Heart right ventricle (tissue), 16 donors: ENCODE measurements at regions not wholly inside any gene's neighbourhood (a gene's known extent, or its start where the extent isn't known, plus 50 kb on each side); places are given as distances from the start of the nearest gene placed in this dataset.

Experiments used
- ATAC-seq, 8 donors: fragments of 200-7000 bp; cut with Tn5 transposase; one replicate each; pipeline ENCODE4 v1.9.1; 2020; ENCODE audit warnings: mild to moderate bottlenecking in 8 of 8, moderate library complexity in 8 of 8, moderate number of reproducible peaks in 1 of 8
- DNase-seq, 2 donors: peaks; one replicate each; pipeline ENCODE4 v3.0.0-alpha.2; 2020
- H3K27ac ChIP-seq, 10 donors: fragments of 200-600 bp; sonication (generic) in 2 of 10; one replicate each; pipeline versions ENCODE4 v1.5.0 to v1.8.0; 2020 to 2022; ENCODE audit warnings: mild to moderate bottlenecking in 3 of 10
- H3K27me3 ChIP-seq, 7 donors: fragments of 200-600 bp; one replicate each; pipeline ENCODE4 v1.8.0; 2021 to 2022; ENCODE audit warnings: mild to moderate bottlenecking in 2 of 7
- H3K36me3 ChIP-seq, 9 donors: fragments of 200-600 bp; sonication (generic) in 1 of 9; one replicate each; pipeline versions ENCODE4 v1.5.0 to v1.8.0; 2020 to 2022; ENCODE audit warnings: mild to moderate bottlenecking in 2 of 9
- H3K4me1 ChIP-seq, 9 donors: fragments of 200-600 bp; sonication (generic) in 1 of 9; one replicate each; pipeline versions ENCODE4 v1.5.0 to v1.8.0; 2020 to 2022; ENCODE audit warnings: mild to moderate bottlenecking in 4 of 9
- H3K4me3 ChIP-seq, 10 donors: fragments of 200-600 bp; sonication (generic) in 2 of 10; one replicate each; pipeline versions ENCODE4 v1.5.0 to v1.8.0; 2020 to 2022; ENCODE audit warnings: mild to moderate bottlenecking in 7 of 10, moderate library complexity in 2 of 10
- H3K9me3 ChIP-seq, 11 donors: fragments of 200-600 bp in 10 of 11; sonication (generic) in 2 of 11; one replicate each; pipeline versions ENCODE4 v1.5.0 to v1.8.0; 2013 to 2022; ENCODE audit warnings: mild to moderate bottlenecking in 2 of 11, control low read depth in 1 of 11, moderate library complexity in 1 of 11
- CTCF ChIP-seq, 9 donors: fragments of 200-600 bp; sonication (generic) in 2 of 9; IDR thresholded peaks; one replicate each; pipeline versions ENCODE4 v1.5.0 to v1.8.0; 2021 to 2022; ENCODE audit warnings: antibody characterized with exemption in 9 of 9, mild to moderate bottlenecking in 5 of 9, moderate library complexity in 1 of 9
- WGBS, 2 donors: extraction: QIAGEN DNeasy Blood & Tissue Kit; methylation state at CpG; one replicate each; pipeline ENCODE4 v1.1.7; 2013; ENCODE audit warnings: inconsistent platforms in 1 of 2; 5-methylcytosine and 5-hydroxymethylcytosine counted together
- intact Hi-C, 10 donors: fragments of 100-400 bp; cut with DNase I; formaldehyde crosslinking; loops; one replicate each; pipeline versions ENCODE4 v1.11.1 to v1.14.2; 2022
- donor health status: Arrhythmogenic right ventricular cardiomyopathy.
- donor health status: ischemic (EF 13 %, LVEDD 7.1; RV severe dilation, severe dysfunction).
- donor health status: healthy with polysubstance abuse.
- donor health status: DM: no; HTN: yes; CAD: no.
- donor health status: DM: no; HTN: no; CAD: no.
- donor health status: ischemic (EF 25% LVEDD 6.9; RV normal size, moderate dysfunction).
- donor health status: ischemic (EF 25% LVEDD 5.7; RV mildly dilated, moderate dysfunction).
- donor health status: healthy.
- donor health status: DM: yes; HTN: yes; CAD: no.
- donor health status: Ischemic cardiomyopathy.
- donor health status: ischemic (EF 35%, LVEDD 5.7; RV mildly dilated, moderate dysfunction).
- donor health status: nonischemic (EF 11% LVEDD 7.7; RV severe dilation, severe dysfunction).
- donor health status: DM: yes; HTN: yes; CAD: no.
- donor health status: PGD.
- donor health status: ischemic (EF 29% LVEDD 5.4; RV normal size, mild dysfunction).
- donor health status: nonischemic (EF 23%, LVEDD 6.1; RV moderate dilation, normal function).

DNA sequence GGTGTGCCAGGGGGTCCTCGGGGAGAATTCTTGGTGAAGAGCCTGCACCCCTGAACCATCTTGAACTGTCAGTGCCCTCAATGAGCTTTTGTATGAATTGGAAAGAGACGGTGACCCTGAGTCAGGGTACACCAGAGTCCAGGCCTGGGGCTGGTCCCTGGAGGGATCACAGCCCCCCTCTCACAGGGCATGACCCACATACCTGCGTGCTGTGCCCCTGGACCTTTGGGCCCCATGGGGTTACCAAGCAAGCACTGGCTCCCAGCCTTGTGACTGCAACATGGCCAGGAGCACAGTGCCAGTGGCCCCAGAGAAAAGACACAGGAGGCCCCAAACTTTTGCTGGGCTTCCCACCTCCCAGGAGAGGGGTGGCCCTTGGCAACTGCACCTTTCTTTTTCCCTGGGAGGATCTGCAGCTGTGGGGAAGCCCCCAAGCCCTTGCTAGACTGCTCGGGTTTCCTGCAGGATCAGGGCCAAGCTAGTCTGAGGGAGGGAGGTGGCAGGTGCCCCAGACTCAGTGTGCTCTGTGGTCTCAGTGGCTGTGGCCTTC lies 153.5 kb downstream of the ZNF248 start:
- intact Hi-C loops: no loop called here
- no peak overlapping the region for H3K27ac ChIP-seq

DNA sequence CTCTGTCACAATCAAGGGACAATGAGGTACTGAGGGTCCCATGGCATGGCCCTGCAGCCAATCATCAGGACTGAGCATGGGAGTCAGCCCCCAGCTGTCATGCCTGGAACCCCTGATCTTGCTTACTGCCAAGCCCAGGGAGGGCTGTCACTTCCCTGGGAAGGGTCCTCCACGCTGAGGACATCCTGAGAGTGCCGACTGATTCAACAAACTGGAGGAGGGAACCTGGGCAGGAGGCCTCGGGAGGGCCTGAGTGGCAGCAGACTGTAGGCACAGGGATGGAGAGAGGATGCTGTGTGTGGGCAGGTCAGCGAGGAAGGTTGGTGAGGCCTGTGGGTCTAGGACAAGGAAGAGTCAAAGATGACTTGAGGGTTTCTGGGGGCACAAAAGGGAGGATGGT lies 154.3 kb downstream of the ZNF248 start:
- Histone ChIP-seq H3K4me3 (no peak overlapping the region), H3K9me3 (peaks cover 0 to 27% (median 0%) of the 10 kb centered on the region in 11 donors), H3K27me3 (no peaks in the 10 kb centered on the region), H3K27ac (no peak overlapping the region), H3K36me3 (no peaks in the 10 kb centered on the region), H3K4me1 (no peaks in the 10 kb centered on the region)
- DNase-seq: no peak
- ATAC-seq: no peak
- no peak for TF ChIP-seq CTCF (IDR thresholded peaks at IDR 0.05)
- 68 to 71% methylated on average over 4 of the region's 4 CpGs for WGBS, 2 donors
- intact Hi-C loops: no loop called here

More for the DNA sequence above, 153.5 kb downstream of the ZNF248 start:
- no peak for TF ChIP-seq CTCF (IDR thresholded peaks at IDR 0.05)
- ATAC-seq: peak in 1 of 8 donors; percentile 42
- Histone ChIP-seq H3K27me3 (no peaks in the 10 kb centered on the region), H3K9me3 (peaks cover 0 to 25% (median 0%) of the 10 kb centered on the region in 11 donors), H3K4me1 (no peaks in the 10 kb centered on the region), H3K4me3 (no peak overlapping the region), H3K36me3 (no peaks in the 10 kb centered on the region)
- DNase-seq: no peak
- 68 to 70% methylated on average over 4 of the region's 4 CpGs for WGBS, 2 donors

DNA sequence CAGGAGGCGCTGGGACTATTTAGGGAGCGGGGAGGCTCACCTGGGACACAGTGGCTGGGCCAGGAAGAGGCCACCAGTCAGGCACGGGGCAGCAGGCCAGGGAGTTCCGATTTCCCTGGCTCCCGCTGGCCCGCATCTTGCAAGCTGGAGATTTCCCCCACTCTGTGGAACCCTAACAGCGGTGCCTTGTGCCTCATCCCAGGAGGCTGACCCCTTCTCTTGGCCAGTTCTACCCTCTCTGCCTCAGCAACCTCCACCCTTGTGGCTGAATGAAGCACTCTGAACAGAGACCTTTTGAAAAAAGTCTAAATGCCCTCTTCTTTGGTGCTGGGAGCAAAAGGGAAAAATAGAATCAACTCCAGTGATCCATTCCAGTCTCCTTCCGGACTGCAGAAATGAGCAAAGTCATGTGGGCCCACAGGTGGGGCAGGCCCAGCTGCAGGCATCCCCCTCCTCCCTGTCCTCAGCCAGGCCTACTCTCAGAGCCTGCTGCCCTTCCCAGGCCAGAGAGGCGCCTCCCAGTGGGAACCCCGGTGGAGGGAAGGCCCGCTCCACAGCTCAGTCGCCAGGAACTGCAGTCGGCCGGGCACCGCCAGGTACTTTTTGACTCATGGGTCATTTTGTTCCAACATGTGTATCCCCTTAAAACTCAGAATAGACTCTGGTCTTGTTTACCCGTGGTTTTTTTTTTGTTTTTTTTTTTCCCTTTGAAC lies 155.5 kb downstream of the ZNF248 start:
- 76 to 81% methylated on average over 16 of the region's 16 CpGs for WGBS, 2 donors
- Histone ChIP-seq H3K9me3 (peaks cover 0 to 27% (median 0%) of the 10 kb centered on the region in 11 donors), H3K4me3 (no peak overlapping the region), H3K27me3 (no peaks in the 10 kb centered on the region), H3K36me3 (no peaks in the 10 kb centered on the region), H3K4me1 (no peaks in the 10 kb centered on the region), H3K27ac (no peak overlapping the region)
- DNase-seq (no peak), ATAC-seq (no peak)
- intact Hi-C loops: no loop called here
- TF ChIP-seq CTCF (IDR thresholded peaks at IDR 0.05): no peak

GRCh38 chr10:37700886-37701780 lies 156.3 kb downstream of the ZNF248 start:
- H3K36me3 ChIP-seq: no peaks in the 10 kb centered on the region
- intact Hi-C loops: no loop called here
- H3K4me1 ChIP-seq: no peaks in the 10 kb centered on the region
- peaks cover 0 to 20% (median 0%) of the 10 kb centered on the region in 11 donors for H3K9me3 ChIP-seq
- no peak for DNase-seq
- H3K4me3 ChIP-seq: no peak overlapping the region
- no peak overlapping the region for H3K27ac ChIP-seq
- no peak for TF ChIP-seq CTCF (IDR thresholded peaks at IDR 0.05)
- ATAC-seq: peak in 1 of 8 donors; percentile 50
- H3K27me3 ChIP-seq: no peaks in the 10 kb centered on the region
- WGBS, 2 donors: 78 to 81% methylated on average over 36 to 37 of the region's 37 CpGs
